ENCODE measurements at regions not wholly inside any gene's neighbourhood (a gene's known extent, or its start where the extent isn't known, plus 50 kb on each side); places are given as distances from the start of the nearest gene placed in this dataset.

DNA sequence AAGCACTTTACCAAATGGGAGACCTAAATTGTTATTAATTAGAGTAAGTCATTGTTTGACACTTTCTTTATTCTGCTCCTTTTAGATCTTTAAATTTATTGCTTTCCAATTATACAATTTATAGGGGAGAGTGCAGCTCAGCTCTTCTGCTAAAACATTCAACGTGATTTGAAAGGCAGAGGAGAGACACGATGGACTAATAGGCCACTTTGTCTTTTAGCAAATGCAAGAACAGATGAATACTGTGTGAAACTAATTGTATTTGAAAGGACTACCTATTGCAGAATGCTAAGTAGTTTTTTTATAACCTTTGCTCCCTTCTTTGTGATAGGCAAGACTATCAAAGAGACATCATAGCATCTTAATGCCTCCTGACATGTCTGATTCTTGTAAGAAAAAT, 320.4 kb upstream of the KLF3 start:
- Histone ChIP-seq H3K27me3 (ENCODE audit: control insufficient read depth, insufficient read depth) (no peaks in the 10 kb centered on the region), H3K9me3 (ENCODE audit: control insufficient read depth, low read length) (no peaks in the 10 kb centered on the region), H3K4me1 (ENCODE audit: control insufficient read depth, insufficient read depth, low read length) (no peaks in the 10 kb centered on the region), H3K4me3 (ENCODE audit: low read length) (no peak overlapping the region), H3K27ac (ENCODE audit: low read length) (no peak overlapping the region)
- DNase-seq (no peak), ATAC-seq (no peak)
- intact Hi-C loops (cut with DNase I): no loop called here
- 84% methylated on average over 2 of the region's 2 CpGs for WGBS

DNA sequence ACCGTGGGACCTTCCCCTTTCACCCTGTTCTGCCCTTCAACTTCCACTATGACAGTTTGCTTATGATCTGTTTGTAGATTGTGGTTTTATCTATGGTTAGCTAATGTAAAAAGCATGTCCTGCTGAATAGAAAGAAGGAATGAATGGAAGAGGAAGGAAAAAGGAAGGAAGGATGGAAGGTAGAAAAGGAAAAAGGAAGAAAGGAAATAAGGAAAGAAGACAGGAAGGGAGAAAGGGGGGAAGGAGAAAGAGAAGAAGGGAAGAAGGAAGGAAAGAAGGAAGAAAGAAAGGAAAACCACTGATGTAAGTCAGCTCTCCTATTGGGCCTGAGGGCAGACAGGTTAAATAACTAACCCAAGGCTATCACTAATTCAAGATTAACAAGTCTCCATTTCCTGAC, 319.1 kb upstream of the KLF3 start:
- Histone ChIP-seq H3K9me3 (ENCODE audit: control insufficient read depth, low read length) (no peaks in the 10 kb centered on the region), H3K27ac (ENCODE audit: low read length) (no peak overlapping the region), H3K27me3 (ENCODE audit: control insufficient read depth, insufficient read depth) (no peaks in the 10 kb centered on the region), H3K4me3 (ENCODE audit: low read length) (no peak overlapping the region), H3K4me1 (ENCODE audit: control insufficient read depth, insufficient read depth, low read length) (no peaks in the 10 kb centered on the region)
- WGBS: 46% methylated on average over 1 of the region's 1 CpG
- no peak for ATAC-seq
- no peak for DNase-seq
- intact Hi-C loops (cut with DNase I): no loop called here

DNA sequence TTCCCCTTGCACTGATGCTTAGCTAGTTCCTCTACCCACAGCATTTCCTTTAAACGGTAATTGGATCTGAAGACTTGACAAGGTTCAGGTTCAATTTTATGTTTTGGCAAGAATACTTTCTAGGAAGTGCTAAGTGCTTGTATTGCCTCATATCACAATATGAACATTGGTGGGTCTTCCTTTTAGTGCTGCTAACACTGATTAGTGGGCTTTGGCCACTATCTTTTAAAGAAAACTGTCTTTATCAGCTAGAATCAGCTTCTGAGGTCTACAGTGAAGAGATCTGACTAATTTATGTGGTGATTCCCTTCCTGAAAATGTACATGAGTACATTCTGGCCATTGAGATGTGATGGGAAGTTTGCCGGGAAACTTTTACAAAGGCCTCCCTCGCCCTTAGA, 316.7 kb upstream of the KLF3 start:
- 78% methylated on average over 3 of the region's 3 CpGs for WGBS
- H3K27me3 ChIP-seq (ENCODE audit: control insufficient read depth, insufficient read depth): no peaks in the 10 kb centered on the region
- no peaks in the 10 kb centered on the region for H3K9me3 ChIP-seq (ENCODE audit: control insufficient read depth, low read length)
- H3K4me3 ChIP-seq (ENCODE audit: low read length): no peak overlapping the region
- no peak overlapping the region for H3K27ac ChIP-seq (ENCODE audit: low read length)
- no peak for ATAC-seq
- no peaks in the 10 kb centered on the region for H3K4me1 ChIP-seq (ENCODE audit: control insufficient read depth, insufficient read depth, low read length)
- intact Hi-C loops (cut with DNase I): no loop called here
- DNase-seq: no peak

DNA sequence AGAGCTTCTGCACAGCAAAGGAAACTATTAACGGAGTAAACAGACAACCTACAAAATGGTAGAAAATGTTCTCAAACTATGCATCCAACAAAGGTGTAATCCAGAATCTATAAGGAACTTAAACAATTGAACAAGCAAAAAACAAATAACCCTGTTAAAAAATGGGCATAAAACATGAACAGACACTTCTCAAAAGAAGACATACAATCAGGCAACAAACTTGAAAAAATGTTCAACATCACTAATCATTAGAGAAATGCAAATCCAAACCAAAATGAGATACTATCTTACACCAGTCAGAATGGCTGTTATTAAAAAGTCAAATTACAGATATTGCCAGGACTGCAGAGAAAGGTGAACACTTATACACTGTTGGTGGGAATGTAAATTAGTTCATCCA, 309.6 kb upstream of the KLF3 start:
- Histone ChIP-seq H3K27me3 (ENCODE audit: control insufficient read depth, insufficient read depth) (no peaks in the 10 kb centered on the region), H3K27ac (ENCODE audit: low read length) (no peak overlapping the region), H3K9me3 (ENCODE audit: control insufficient read depth, low read length) (no peaks in the 10 kb centered on the region), H3K4me1 (ENCODE audit: control insufficient read depth, insufficient read depth, low read length) (no peaks in the 10 kb centered on the region), H3K4me3 (ENCODE audit: low read length) (no peak overlapping the region)
- DNase-seq (no peak), ATAC-seq (no peak)
- whole genome bisulfite sequencing: 96% methylated on average over 1 of the region's 1 CpG
- intact Hi-C loops (cut with DNase I): no loop called here

DNA sequence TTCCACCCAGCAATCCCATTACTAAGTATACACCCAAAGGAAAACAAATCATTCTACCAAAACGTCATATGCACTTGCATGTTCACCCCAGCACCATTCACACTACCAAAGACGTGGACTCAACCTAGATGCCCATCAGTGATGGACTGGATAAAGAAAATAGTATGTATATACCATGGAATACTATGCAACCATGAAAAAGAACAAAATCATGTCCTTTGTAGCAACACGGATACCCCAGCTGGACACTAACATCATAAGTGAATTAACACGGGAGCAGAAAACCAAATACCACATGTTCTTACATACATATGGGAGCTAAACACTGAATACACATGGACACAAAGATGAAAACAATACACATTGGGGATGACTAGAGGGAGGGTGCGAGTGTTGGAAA, 309.1 kb upstream of the KLF3 start:
- H3K4me1 ChIP-seq (ENCODE audit: control insufficient read depth, insufficient read depth, low read length): no peaks in the 10 kb centered on the region
- no peaks in the 10 kb centered on the region for H3K9me3 ChIP-seq (ENCODE audit: control insufficient read depth, low read length)
- 87% methylated on average over 5 of the region's 5 CpGs for whole genome bisulfite sequencing
- no peak for DNase-seq
- H3K4me3 ChIP-seq (ENCODE audit: low read length): no peak overlapping the region
- no peak overlapping the region for H3K27ac ChIP-seq (ENCODE audit: low read length)
- no peaks in the 10 kb centered on the region for H3K27me3 ChIP-seq (ENCODE audit: control insufficient read depth, insufficient read depth)
- intact Hi-C loops (cut with DNase I): no loop called here
- no peak for ATAC-seq

DNA sequence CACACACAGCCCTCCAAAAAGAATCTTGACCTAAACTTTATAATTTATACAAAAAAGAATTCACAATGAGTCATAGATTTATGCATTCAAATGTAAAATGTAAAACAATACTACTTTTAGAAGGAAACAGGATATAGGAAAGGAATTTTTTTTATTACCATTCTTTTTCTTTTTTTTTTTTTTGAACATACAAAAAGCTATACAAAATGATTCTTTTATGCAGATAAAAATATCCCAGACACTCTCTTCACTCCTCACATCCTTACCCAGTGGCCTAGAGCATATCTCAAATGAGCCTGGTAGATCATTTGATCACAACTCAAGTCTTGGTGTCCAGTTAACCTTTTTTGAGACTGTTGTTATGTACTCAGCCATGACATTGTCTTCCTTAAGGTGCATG, 307.3 kb upstream of the KLF3 start:
- H3K4me3 ChIP-seq (ENCODE audit: low read length): no peak overlapping the region
- no peak for DNase-seq
- intact Hi-C loops (cut with DNase I): no loop called here

DNA sequence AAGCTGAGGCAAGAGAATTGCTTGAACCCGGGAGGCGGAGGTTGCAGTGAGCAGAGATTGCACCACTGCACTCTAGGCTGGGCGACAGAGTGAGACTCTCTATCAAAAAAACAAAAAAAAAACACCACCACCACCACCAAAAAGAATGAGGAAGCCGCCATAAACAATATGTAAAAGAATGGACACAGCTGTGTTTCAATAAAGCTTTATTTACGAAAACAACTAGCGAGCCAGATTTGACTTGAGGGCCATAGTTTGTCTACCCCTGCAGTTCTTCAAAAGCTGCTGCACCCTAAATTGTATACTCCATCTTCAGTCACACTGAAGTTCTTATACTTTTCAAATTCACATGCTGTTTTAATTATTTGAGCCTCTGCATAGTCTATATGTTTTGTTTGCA, 306.5 kb upstream of the KLF3 start:
- Histone ChIP-seq H3K27ac (ENCODE audit: low read length) (no peak overlapping the region), H3K27me3 (ENCODE audit: control insufficient read depth, insufficient read depth) (no peaks in the 10 kb centered on the region), H3K4me3 (ENCODE audit: low read length) (no peak overlapping the region), H3K4me1 (ENCODE audit: control insufficient read depth, insufficient read depth, low read length) (no peaks in the 10 kb centered on the region), H3K9me3 (ENCODE audit: control insufficient read depth, low read length) (no peaks in the 10 kb centered on the region)
- intact Hi-C loops (cut with DNase I): no loop called here
- DNase-seq: no peak
- no peak for ATAC-seq
- 98% methylated on average over 6 of the region's 6 CpGs for WGBS

More for the DNA sequence above, 307.3 kb upstream of the KLF3 start:
- Histone ChIP-seq H3K27me3 (ENCODE audit: control insufficient read depth, insufficient read depth) (no peaks in the 10 kb centered on the region), H3K4me1 (ENCODE audit: control insufficient read depth, insufficient read depth, low read length) (no peaks in the 10 kb centered on the region), H3K27ac (ENCODE audit: low read length) (no peak overlapping the region), H3K9me3 (ENCODE audit: control insufficient read depth, low read length) (no peaks in the 10 kb centered on the region)
- ATAC-seq: no peak

DNA sequence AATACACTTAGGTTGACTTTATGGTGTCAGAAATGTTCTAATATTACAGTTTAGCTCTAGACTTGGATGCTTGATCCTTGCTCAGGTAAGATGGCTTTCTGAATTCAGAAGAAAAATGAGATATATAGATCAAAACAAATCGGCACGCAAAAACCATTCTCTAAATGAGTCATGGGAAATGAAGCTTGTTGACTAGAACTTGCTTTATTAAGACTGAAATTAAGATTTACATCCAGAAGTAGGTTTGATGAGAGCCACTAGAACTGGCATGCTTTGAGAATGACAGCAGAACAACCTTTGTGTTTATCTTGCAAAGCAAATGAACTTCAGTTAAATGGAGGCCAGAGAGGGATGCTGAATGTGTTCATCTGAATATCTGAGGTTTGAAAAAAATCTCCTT, 304.9 kb upstream of the KLF3 start:
- H3K4me3 ChIP-seq (ENCODE audit: low read length): no peak overlapping the region
- H3K27ac ChIP-seq (ENCODE audit: low read length): no peak overlapping the region
- DNase-seq (no peak), ATAC-seq (no peak)
- intact Hi-C loops (cut with DNase I): no loop called here
- no peaks in the 10 kb centered on the region for H3K27me3 ChIP-seq (ENCODE audit: control insufficient read depth, insufficient read depth)
- no peaks in the 10 kb centered on the region for H3K9me3 ChIP-seq (ENCODE audit: control insufficient read depth, low read length)
- no peaks in the 10 kb centered on the region for H3K4me1 ChIP-seq (ENCODE audit: control insufficient read depth, insufficient read depth, low read length)
- 95% methylated on average over 2 of the region's 2 CpGs for WGBS

DNA sequence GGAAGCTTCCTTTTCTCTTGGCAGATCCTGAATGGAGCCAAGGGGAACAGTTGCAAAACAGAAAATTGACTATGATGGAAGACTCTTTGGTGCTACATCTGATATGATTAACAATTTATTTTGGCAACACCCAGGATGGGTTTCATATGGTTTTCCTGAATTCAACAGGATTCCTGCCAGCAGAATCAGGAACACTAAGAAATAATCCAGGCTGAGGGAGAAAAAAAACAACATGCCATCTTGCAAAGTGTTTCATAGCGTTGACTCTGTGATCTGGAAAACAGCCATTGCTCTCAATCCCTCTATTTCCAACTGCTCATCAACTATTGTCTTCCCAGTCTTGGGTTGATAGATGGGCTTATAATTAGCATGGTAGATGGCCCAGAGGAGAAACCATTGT, 303.8 kb upstream of the KLF3 start:
- Histone ChIP-seq H3K9me3 (ENCODE audit: control insufficient read depth, low read length) (no peaks in the 10 kb centered on the region), H3K27me3 (ENCODE audit: control insufficient read depth, insufficient read depth) (no peaks in the 10 kb centered on the region), H3K4me1 (ENCODE audit: control insufficient read depth, insufficient read depth, low read length) (no peaks in the 10 kb centered on the region), H3K27ac (ENCODE audit: low read length) (no peak overlapping the region), H3K4me3 (ENCODE audit: low read length) (no peak overlapping the region)
- intact Hi-C loops (cut with DNase I): no loop called here
- 71% methylated on average over 1 of the region's 1 CpG for WGBS
- ATAC-seq (no peak), DNase-seq (no peak)

DNA sequence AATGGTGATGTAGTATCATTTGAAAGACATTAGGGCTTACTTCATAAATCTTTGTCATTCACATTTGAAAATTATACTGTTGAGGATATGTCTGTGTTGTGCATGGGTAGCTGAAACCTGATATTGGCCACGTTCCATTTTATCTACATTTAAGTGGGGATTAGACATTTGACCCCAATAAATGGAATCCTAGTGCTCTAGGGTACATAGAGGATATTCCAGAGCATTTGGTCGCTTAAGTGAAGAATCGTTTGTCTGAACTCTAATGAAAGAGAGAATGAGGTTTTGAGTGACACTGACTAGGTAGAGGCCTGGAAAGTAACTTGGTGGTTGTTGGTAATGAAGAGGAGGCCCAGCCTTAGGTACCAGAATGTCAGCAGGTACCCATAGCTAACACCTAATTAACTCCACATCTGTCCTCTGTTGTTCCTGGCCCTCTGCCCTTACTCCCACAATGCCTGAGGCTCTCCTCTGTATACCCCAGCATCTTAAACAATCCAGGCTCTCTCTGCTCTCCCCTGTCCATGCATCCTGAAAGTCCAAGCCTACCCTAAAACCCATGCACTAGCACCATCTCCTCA, 299.5 kb upstream of the KLF3 start:
- H3K4me1 ChIP-seq (ENCODE audit: control insufficient read depth, insufficient read depth, low read length): peaks cover 5% of the 10 kb centered on the region
- H3K4me3 ChIP-seq (ENCODE audit: low read length): no peak overlapping the region
- H3K27ac ChIP-seq (ENCODE audit: low read length): no peak overlapping the region
- DNase-seq: no peak
- WGBS: 77% methylated on average over 3 of the region's 3 CpGs
- H3K9me3 ChIP-seq (ENCODE audit: control insufficient read depth, low read length): no peaks in the 10 kb centered on the region
- no peaks in the 10 kb centered on the region for H3K27me3 ChIP-seq (ENCODE audit: control insufficient read depth, insufficient read depth)
- ATAC-seq: no peak
- intact Hi-C loops (cut with DNase I): no loop called here

DNA sequence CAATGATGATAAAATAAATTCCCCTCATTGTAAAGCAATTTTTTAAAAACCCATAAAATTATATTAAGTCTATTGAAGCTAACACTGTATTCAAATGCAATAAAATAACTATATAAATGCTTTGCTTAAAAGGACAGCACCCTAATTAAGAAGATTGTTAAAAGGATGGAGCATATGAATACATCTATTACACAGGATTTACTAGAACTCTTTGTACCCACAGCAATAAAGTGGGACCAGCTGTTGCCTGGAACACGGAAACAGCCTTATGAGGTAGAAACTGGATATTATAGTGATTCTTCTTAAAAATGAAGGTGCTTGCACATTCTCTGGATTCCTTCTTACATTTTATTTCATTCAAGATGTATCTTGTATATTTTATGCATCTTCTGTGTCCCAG, 298.7 kb upstream of the KLF3 start:
- intact Hi-C loops (cut with DNase I): no loop called here

DNA sequence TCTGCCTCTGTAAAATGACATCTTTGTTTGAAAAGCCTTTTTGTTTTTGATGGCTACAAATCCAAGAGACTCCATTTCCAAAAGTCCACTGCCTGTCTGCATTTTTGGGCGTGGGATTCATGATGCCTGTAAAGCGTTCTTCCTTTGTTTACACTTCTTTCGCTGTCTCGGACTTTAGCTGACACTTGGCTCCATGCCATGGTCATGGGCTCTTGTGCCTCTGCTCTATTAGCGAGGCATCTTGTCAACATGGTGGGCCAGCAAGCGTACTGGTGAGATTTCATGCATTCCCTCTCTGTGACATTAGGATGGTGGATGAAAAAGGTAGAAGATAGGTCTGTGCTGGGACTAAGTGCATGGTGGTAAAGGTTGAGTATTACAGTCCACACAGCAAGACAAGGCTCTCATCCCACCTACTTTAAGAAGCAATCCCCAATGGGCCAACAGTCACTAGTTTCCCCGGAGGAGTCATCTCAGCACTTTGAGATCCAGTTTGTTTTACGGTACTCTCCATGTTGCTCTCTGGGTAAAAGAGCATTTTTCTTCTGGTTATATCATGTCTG, 298.2 kb upstream of the KLF3 start:
- Histone ChIP-seq H3K4me1 (ENCODE audit: control insufficient read depth, insufficient read depth, low read length) (peaks cover 5% of the 10 kb centered on the region), H3K27ac (ENCODE audit: low read length) (peak overlapping the region; percentile 54), H3K9me3 (ENCODE audit: control insufficient read depth, low read length) (no peaks in the 10 kb centered on the region), H3K27me3 (ENCODE audit: control insufficient read depth, insufficient read depth) (no peaks in the 10 kb centered on the region), H3K4me3 (ENCODE audit: low read length) (no peak overlapping the region)
- intact Hi-C loops (cut with DNase I): no loop called here
- 60% methylated on average over 8 of the region's 8 CpGs for WGBS
- DNase-seq (no peak), ATAC-seq (peak; percentile 17 to 27)

More for the DNA sequence above, 298.7 kb upstream of the KLF3 start:
- no peak for DNase-seq
- ATAC-seq: no peak
- Histone ChIP-seq H3K9me3 (ENCODE audit: control insufficient read depth, low read length) (no peaks in the 10 kb centered on the region), H3K4me1 (ENCODE audit: control insufficient read depth, insufficient read depth, low read length) (peaks cover 5% of the 10 kb centered on the region), H3K4me3 (ENCODE audit: low read length) (no peak overlapping the region), H3K27me3 (ENCODE audit: control insufficient read depth, insufficient read depth) (no peaks in the 10 kb centered on the region), H3K27ac (ENCODE audit: low read length) (no peak overlapping the region)
- 85% methylated on average over 1 of the region's 1 CpG for WGBS

Measured in right cardiac atrium (tissue), 5 donors.